GM23338 (cell line): ENCODE measurements at regions not wholly inside any gene's neighbourhood (a gene's known extent, or its start where the extent isn't known, plus 50 kb on each side); places are given as distances from the start of the nearest gene placed in this dataset.

ENCODE experiments used
- ATAC-seq: fragments of 200-7000 bp; cut with Tn5 transposase; 3 replicates; pipeline ENCODE4 v1.9.1; 2020
- DNase-seq: peaks from one replicate; pipeline ENCODE4 v3.0.0-alpha.2; 2015; ENCODE audit warnings: low spot score
- H2AFZ ChIP-seq: fragments of 200-600 bp; sonication (generic); 2 replicates; pipeline ENCODE4 v1.8.0; 2016; ENCODE audit warnings: antibody characterized with exemption, mild to moderate bottlenecking, moderate library complexity
- H3F3A ChIP-seq: fragments of 200-600 bp; sonication (generic); replicated peaks from 2 replicates; pipeline ENCODE4 v1.8.0; 2017; ENCODE audit warnings: antibody characterized with exemption, mixed run types, low read depth
- H3K27ac ChIP-seq: fragments of 200-600 bp; sonication (generic); 2 replicates; pipeline ENCODE4 v1.6.1; 2016; ENCODE audit warnings: low read depth
- H3K27me3 ChIP-seq: fragments of 200-600 bp; sonication (generic); 2 replicates; pipeline ENCODE4 v1.8.0; 2016; ENCODE audit warnings: mild to moderate bottlenecking, mixed run types, moderate library complexity; ENCODE audit not compliant: insufficient read depth
- H3K36me3 ChIP-seq: fragments of 200-600 bp; sonication (generic); 2 replicates; pipeline ENCODE4 v1.8.0; 2016; ENCODE audit warnings: mild to moderate bottlenecking; ENCODE audit not compliant: insufficient read depth
- H3K4me1 ChIP-seq: fragments of 200-600 bp; sonication (generic); 2 replicates; pipeline ENCODE4 v1.8.0; 2016; ENCODE audit warnings: mild to moderate bottlenecking, moderate library complexity; ENCODE audit not compliant: insufficient read depth
- H3K4me2 ChIP-seq: fragments of 200-600 bp; sonication (generic); 2 replicates; pipeline ENCODE4 v1.7.1; 2017; ENCODE audit warnings: mixed run types
- H3K4me3 ChIP-seq: fragments of 200-600 bp; sonication (generic); 2 replicates; pipeline ENCODE4 v1.6.1; 2016; ENCODE audit warnings: mixed run types
- H3K79me2 ChIP-seq: fragments of 200-600 bp; sonication (generic); replicated peaks from 2 replicates; pipeline ENCODE4 v1.8.0; 2017; ENCODE audit warnings: mild to moderate bottlenecking; ENCODE audit not compliant: insufficient read depth
- H3K9me2 ChIP-seq: fragments of 200-600 bp; sonication (generic); 2 replicates; pipeline ENCODE4 v1.8.0; 2017; ENCODE audit not compliant: insufficient read depth
- H4K20me1 ChIP-seq: fragments of 200-600 bp; sonication (generic); replicated peaks from 2 replicates; pipeline ENCODE4 v1.8.0; 2017; ENCODE audit warnings: mild to moderate bottlenecking; ENCODE audit not compliant: insufficient read depth
- H3K27ac Mint-ChIP-seq: 2 replicates; pipeline ENCODE4 v1.8.0; 2020; ENCODE audit warnings: inconsistent platforms, mild to moderate bottlenecking, moderate library complexity, mixed read lengths
- H3K27me3 Mint-ChIP-seq: 3 replicates; pipeline ENCODE4 v1.8.0; 2022; ENCODE audit warnings: low read depth, mild to moderate bottlenecking, moderate library complexity, mixed read lengths, inconsistent platforms; ENCODE audit not compliant: insufficient read depth, poor library complexity
- H3K36me3 Mint-ChIP-seq: 3 replicates; pipeline ENCODE4 v1.8.0; 2021; ENCODE audit warnings: low read depth, mild to moderate bottlenecking, inconsistent platforms, moderate library complexity, mixed read lengths
- H3K4me1 Mint-ChIP-seq: 3 replicates; pipeline ENCODE4 v1.8.0; 2020; ENCODE audit warnings: mild to moderate bottlenecking, inconsistent platforms, mixed read lengths
- H3K4me3 Mint-ChIP-seq: 3 replicates; pipeline ENCODE4 v1.8.0; 2021; ENCODE audit warnings: moderate library complexity, mild to moderate bottlenecking, inconsistent platforms, mixed read lengths
- H3K9me3 Mint-ChIP-seq: 3 replicates; pipeline ENCODE4 v1.8.0; 2020; ENCODE audit warnings: moderate library complexity, mild to moderate bottlenecking, inconsistent platforms, mixed read lengths
- CREB1 ChIP-seq: fragments of 250-450 bp; sonication (Bioruptor Pico); IDR thresholded peaks from 2 replicates; pipeline ENCODE4 v1.5.0; 2020; ENCODE audit warnings: low read depth, mild to moderate bottlenecking, moderate library complexity
- ETS1 ChIP-seq: IDR thresholded peaks from 2 replicates; pipeline ENCODE4 v1.6.1; 2016; ENCODE audit warnings: antibody characterized with exemption
- EZH2 ChIP-seq: fragments of 200-600 bp; sonication (generic); IDR thresholded peaks from one replicate; pipeline ENCODE4 v1.8.0; 2017; ENCODE audit warnings: antibody characterized with exemption, mild to moderate bottlenecking, low read depth; ENCODE audit not compliant: unreplicated experiment
- EZH2phosphoT487 ChIP-seq: fragments of 200-600 bp; sonication (generic); IDR thresholded peaks from one replicate; pipeline ENCODE4 v1.8.1; 2018; ENCODE audit warnings: antibody characterized with exemption; ENCODE audit not compliant: unreplicated experiment
- JUNB ChIP-seq: IDR thresholded peaks from one replicate; pipeline ENCODE4 v1.6.1; 2016; ENCODE audit warnings: antibody characterized with exemption; ENCODE audit not compliant: unreplicated experiment
- NANOG ChIP-seq: IDR thresholded peaks from 2 replicates; pipeline ENCODE4 v1.6.1; 2016; ENCODE audit warnings: antibody characterized with exemption, borderline replicate concordance
- POLR2AphosphoS5 ChIP-seq: IDR thresholded peaks from 2 replicates; pipeline ENCODE4 v1.6.1; 2016; ENCODE audit warnings: antibody characterized with exemption, low read depth
- REST ChIP-seq: IDR thresholded peaks from one replicate; pipeline ENCODE4 v1.6.1; 2018; ENCODE audit warnings: antibody characterized with exemption; ENCODE audit not compliant: unreplicated experiment
- STAT1 ChIP-seq: IDR thresholded peaks from one replicate; pipeline ENCODE4 v1.6.1; 2016; ENCODE audit warnings: antibody characterized with exemption; ENCODE audit not compliant: unreplicated experiment
- ZNF114 ChIP-seq: fragments of 250-450 bp; sonication (Bioruptor Pico); IDR thresholded peaks from 2 replicates; pipeline ENCODE4 v1.5.0; 2020; ENCODE audit warnings: mild to moderate bottlenecking, moderate library complexity
- ZNF331 ChIP-seq: fragments of 250-450 bp; sonication (Bioruptor Pico); IDR thresholded peaks from 2 replicates; pipeline ENCODE4 v1.5.0; 2020; ENCODE audit warnings: low read depth, mild to moderate bottlenecking, moderate library complexity
- TF ChIP-seq, protein P1 (sequence below): fragments of 250-450 bp; sonication (Bioruptor Pico); IDR thresholded peaks from 2 replicates; pipeline ENCODE4 v1.5.0; 2020; ENCODE audit warnings: mild to moderate bottlenecking, moderate library complexity
- TF ChIP-seq, protein P2 (sequence below), 2 experiments: fragments of 200-600 bp in 1 of 2; sonication (generic) in 1 of 2; conservative IDR thresholded peaks; 2 replicates each; pipeline versions ENCODE4 v1.5.1 to v1.6.1; 2016 to 2017; ENCODE audit warnings: antibody characterized with exemption in 2 of 2, low read depth in 2 of 2, mild to moderate bottlenecking in 2 of 2, moderate library complexity in 1 of 2

GRCh38 chr6:153216789-153217188 is 85.7 kb upstream of the RGS17 start:
- DNase-seq: no peak

More at GRCh38 chr6:153216789-153217188, 85.7 kb upstream of the RGS17 start:
- H3K27ac Mint-ChIP-seq: no peak overlapping the region
- ATAC-seq: no peak
- Histone ChIP-seq H3K4me2 (no peak overlapping the region), H3K79me2 (no peaks in the 10 kb centered on the region), H3K27ac (no peak overlapping the region), H2AFZ (peak overlapping the region; percentile 57; the same call in 1 of the 2 replicates), H3F3A (no peaks in the 10 kb centered on the region), H3K36me3 (no peaks in the 10 kb centered on the region), H3K4me1 (no peaks in the 10 kb centered on the region), H4K20me1 (no peaks in the 10 kb centered on the region), H3K27me3 (no peaks in the 10 kb centered on the region), H3K4me3 (no peak overlapping the region), H3K9me2 (0 out of 2 replicates have a peak, but pooled peaks cover 3% of the 10 kb centered on the region)
- H3K4me1 Mint-ChIP-seq: no peaks in the 10 kb centered on the region
- no peak overlapping the region for H3K4me3 Mint-ChIP-seq
- H3K9me3 Mint-ChIP-seq: no peaks in the 10 kb centered on the region
- H3K36me3 Mint-ChIP-seq: no peaks in the 10 kb centered on the region
- TF ChIP-seq EZH2phosphoT487 (no peak), NANOG (no peak), CREB1 (CRISPR knock-in tag) (no peak), ETS1 (no peak), EZH2 (no peak), ZNF331 (CRISPR knock-in tag) (no peak), JUNB (no peak), POLR2AphosphoS5 (no peak), STAT1 (no peak), REST (no peak), ZNF114 (CRISPR knock-in tag) (no peak)
- TF ChIP-seq, protein P1, sequence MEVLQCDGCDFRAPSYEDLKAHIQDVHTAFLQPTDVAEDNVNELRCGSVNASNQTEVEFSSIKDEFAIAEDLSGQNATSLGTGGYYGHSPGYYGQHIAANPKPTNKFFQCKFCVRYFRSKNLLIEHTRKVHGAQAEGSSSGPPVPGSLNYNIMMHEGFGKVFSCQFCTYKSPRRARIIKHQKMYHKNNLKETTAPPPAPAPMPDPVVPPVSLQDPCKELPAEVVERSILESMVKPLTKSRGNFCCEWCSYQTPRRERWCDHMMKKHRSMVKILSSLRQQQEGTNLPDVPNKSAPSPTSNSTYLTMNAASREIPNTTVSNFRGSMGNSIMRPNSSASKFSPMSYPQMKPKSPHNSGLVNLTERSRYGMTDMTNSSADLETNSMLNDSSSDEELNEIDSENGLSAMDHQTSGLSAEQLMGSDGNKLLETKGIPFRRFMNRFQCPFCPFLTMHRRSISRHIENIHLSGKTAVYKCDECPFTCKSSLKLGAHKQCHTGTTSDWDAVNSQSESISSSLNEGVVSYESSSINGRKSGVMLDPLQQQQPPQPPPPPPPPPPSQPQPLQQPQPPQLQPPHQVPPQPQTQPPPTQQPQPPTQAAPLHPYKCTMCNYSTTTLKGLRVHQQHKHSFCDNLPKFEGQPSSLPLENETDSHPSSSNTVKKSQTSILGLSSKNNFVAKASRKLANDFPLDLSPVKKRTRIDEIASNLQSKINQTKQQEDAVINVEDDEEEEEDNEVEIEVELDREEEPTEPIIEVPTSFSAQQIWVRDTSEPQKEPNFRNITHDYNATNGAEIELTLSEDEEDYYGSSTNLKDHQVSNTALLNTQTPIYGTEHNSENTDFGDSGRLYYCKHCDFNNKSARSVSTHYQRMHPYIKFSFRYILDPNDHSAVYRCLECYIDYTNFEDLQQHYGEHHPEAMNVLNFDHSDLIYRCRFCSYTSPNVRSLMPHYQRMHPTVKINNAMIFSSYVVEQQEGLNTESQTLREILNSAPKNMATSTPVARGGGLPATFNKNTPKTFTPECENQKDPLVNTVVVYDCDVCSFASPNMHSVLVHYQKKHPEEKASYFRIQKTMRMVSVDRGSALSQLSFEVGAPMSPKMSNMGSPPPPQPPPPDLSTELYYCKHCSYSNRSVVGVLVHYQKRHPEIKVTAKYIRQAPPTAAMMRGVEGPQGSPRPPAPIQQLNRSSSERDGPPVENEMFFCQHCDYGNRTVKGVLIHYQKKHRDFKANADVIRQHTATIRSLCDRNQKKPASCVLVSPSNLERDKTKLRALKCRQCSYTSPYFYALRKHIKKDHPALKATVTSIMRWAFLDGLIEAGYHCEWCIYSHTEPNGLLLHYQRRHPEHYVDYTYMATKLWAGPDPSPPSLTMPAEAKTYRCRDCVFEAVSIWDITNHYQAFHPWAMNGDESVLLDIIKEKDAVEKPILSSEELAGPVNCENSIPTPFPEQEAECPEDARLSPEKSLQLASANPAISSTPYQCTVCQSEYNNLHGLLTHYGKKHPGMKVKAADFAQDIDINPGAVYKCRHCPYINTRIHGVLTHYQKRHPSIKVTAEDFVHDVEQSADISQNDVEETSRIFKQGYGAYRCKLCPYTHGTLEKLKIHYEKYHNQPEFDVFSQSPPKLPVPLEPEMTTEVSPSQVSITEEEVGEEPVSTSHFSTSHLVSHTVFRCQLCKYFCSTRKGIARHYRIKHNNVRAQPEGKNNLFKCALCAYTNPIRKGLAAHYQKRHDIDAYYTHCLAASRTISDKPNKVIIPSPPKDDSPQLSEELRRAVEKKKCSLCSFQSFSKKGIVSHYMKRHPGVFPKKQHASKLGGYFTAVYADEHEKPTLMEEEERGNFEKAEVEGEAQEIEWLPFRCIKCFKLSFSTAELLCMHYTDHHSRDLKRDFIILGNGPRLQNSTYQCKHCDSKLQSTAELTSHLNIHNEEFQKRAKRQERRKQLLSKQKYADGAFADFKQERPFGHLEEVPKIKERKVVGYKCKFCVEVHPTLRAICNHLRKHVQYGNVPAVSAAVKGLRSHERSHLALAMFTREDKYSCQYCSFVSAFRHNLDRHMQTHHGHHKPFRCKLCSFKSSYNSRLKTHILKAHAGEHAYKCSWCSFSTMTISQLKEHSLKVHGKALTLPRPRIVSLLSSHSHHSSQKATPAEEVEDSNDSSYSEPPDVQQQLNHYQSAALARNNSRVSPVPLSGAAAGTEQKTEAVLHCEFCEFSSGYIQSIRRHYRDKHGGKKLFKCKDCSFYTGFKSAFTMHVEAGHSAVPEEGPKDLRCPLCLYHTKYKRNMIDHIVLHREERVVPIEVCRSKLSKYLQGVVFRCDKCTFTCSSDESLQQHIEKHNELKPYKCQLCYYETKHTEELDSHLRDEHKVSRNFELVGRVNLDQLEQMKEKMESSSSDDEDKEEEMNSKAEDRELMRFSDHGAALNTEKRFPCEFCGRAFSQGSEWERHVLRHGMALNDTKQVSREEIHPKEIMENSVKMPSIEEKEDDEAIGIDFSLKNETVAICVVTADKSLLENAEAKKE (CRISPR knock-in tag): no peak
- TF ChIP-seq, protein P2, sequence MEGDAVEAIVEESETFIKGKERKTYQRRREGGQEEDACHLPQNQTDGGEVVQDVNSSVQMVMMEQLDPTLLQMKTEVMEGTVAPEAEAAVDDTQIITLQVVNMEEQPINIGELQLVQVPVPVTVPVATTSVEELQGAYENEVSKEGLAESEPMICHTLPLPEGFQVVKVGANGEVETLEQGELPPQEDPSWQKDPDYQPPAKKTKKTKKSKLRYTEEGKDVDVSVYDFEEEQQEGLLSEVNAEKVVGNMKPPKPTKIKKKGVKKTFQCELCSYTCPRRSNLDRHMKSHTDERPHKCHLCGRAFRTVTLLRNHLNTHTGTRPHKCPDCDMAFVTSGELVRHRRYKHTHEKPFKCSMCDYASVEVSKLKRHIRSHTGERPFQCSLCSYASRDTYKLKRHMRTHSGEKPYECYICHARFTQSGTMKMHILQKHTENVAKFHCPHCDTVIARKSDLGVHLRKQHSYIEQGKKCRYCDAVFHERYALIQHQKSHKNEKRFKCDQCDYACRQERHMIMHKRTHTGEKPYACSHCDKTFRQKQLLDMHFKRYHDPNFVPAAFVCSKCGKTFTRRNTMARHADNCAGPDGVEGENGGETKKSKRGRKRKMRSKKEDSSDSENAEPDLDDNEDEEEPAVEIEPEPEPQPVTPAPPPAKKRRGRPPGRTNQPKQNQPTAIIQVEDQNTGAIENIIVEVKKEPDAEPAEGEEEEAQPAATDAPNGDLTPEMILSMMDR (conservative IDR thresholded peaks at IDR 0.05; ENCODE audit: low read depth in 2 of 2): no peak
- no peaks in the 10 kb centered on the region for H3K27me3 Mint-ChIP-seq
